WTC11 (cell line): ENCODE measurements at regions not wholly inside any gene's neighbourhood (a gene's known extent, or its start where the extent isn't known, plus 50 kb on each side); places are given as distances from the start of the nearest gene placed in this dataset.

ENCODE experiments used
- ATAC-seq: fragments of 200-7000 bp; cut with Tn5 transposase; 2 replicates; pipeline ENCODE4 v1.10.0; 2021; ENCODE audit warnings: mild to moderate bottlenecking, moderate library complexity
- CTCF ChIA-PET: fragments of 300-600 bp; sonication (Branson Sonifier 250); formaldehyde crosslinking; loops from one replicate; lab custom pipeline; 2021; ENCODE audit warnings: antibody characterized with exemption; lab: Charles Lee
- POLR2A ChIA-PET: fragments of 350-600 bp; sonication (Branson Sonifier 250); formaldehyde crosslinking; loops from one replicate; lab custom pipeline; 2021; ENCODE audit warnings: antibody characterized with exemption; lab: Charles Lee
- DNase-seq: peaks from one replicate; pipeline ENCODE4 v3.0.0; 2021; ENCODE audit warnings: low spot score
- H3K27ac Mint-ChIP-seq: 2 replicates; pipeline ENCODE4 v1.8.0; 2021; ENCODE audit warnings: mixed read lengths
- H3K27me3 Mint-ChIP-seq: 2 replicates; pipeline ENCODE4 v1.8.0; 2021; ENCODE audit warnings: low read depth, mild to moderate bottlenecking, moderate library complexity, mixed read lengths
- H3K36me3 Mint-ChIP-seq: 2 replicates; pipeline ENCODE4 v1.8.0; 2021; ENCODE audit warnings: mixed read lengths
- H3K4me1 Mint-ChIP-seq: 2 replicates; pipeline ENCODE4 v1.8.0; 2022; ENCODE audit warnings: mixed read lengths
- H3K4me3 Mint-ChIP-seq: 2 replicates; pipeline ENCODE4 v1.8.0; 2021; ENCODE audit warnings: mild to moderate bottlenecking, moderate library complexity, mixed read lengths
- H3K9me3 Mint-ChIP-seq: 2 replicates; pipeline ENCODE4 v1.8.0; 2021; ENCODE audit warnings: mixed read lengths
- CBFB ChIP-seq: sonication (generic); formaldehyde crosslinking; IDR thresholded peaks from 2 replicates; pipeline ENCODE4 v1.8.1; 2022; ENCODE audit warnings: mild to moderate bottlenecking, low read depth, missing genetic modification reagents
- NFE2L1 ChIP-seq: sonication (generic); formaldehyde crosslinking; IDR thresholded peaks from 2 replicates; pipeline ENCODE4 v1.8.1; 2023; ENCODE audit warnings: missing genetic modification reagents
- NR1H2 ChIP-seq: sonication (generic); formaldehyde crosslinking; IDR thresholded peaks from 2 replicates; pipeline ENCODE4 v1.9.0; 2021; ENCODE audit warnings: mild to moderate bottlenecking, moderate library complexity, missing genetic modification reagents
- PRRX2 ChIP-seq: fragments of 250-450 bp; sonication (Bioruptor Pico); IDR thresholded peaks from 2 replicates; pipeline ENCODE4 v1.8.0; 2021; ENCODE audit warnings: mild to moderate bottlenecking
- RORB ChIP-seq: fragments of 250-450 bp; sonication (Bioruptor Pico); IDR thresholded peaks from 2 replicates; pipeline ENCODE4 v1.9.0; 2021; ENCODE audit warnings: mild to moderate bottlenecking
- SMAD4 ChIP-seq: sonication (generic); formaldehyde crosslinking; IDR thresholded peaks from 2 replicates; pipeline ENCODE4 v1.8.0; 2022; ENCODE audit warnings: mild to moderate bottlenecking, missing genetic modification reagents
- TCF7 ChIP-seq: sonication (generic); formaldehyde crosslinking; IDR thresholded peaks from 2 replicates; pipeline ENCODE4 v1.8.0; 2022; ENCODE audit warnings: mild to moderate bottlenecking, low read depth, missing genetic modification reagents, moderate library complexity
- ZBTB21 ChIP-seq: sonication (generic); formaldehyde crosslinking; IDR thresholded peaks from 2 replicates; pipeline ENCODE4 v1.8.1; 2023; ENCODE audit warnings: mild to moderate bottlenecking, missing genetic modification reagents, borderline replicate concordance
- ZNF219 ChIP-seq: sonication (generic); formaldehyde crosslinking; IDR thresholded peaks from 2 replicates; pipeline ENCODE4 v1.8.0; 2023; ENCODE audit warnings: missing genetic modification reagents, mild to moderate bottlenecking, borderline replicate concordance
- TF ChIP-seq, protein P1 (sequence below): sonication (generic); formaldehyde crosslinking; IDR thresholded peaks from 2 replicates; pipeline ENCODE4 v1.8.0; 2023; ENCODE audit warnings: missing genetic modification reagents, mild to moderate bottlenecking, borderline replicate concordance
- TF ChIP-seq, protein P2 (sequence below): fragments of 250-450 bp; sonication (Bioruptor Pico); IDR thresholded peaks from 2 replicates; pipeline ENCODE4 v2.1.2; 2022; ENCODE audit warnings: mild to moderate bottlenecking, moderate library complexity
- TF ChIP-seq, protein P3 (sequence below): fragments of 250-450 bp; sonication (Bioruptor Pico); IDR thresholded peaks from 2 replicates; pipeline ENCODE4 v1.9.0; 2021; ENCODE audit warnings: mild to moderate bottlenecking
- TF ChIP-seq, protein P4 (sequence below): fragments of 250-450 bp; sonication (Bioruptor Pico); conservative IDR thresholded peaks from 2 replicates; pipeline ENCODE4 v1.9.0; 2021; ENCODE audit warnings: mild to moderate bottlenecking
- TF ChIP-seq, protein P5 (sequence below): fragments of 250-450 bp; sonication (Bioruptor Pico); IDR thresholded peaks from 2 replicates; pipeline ENCODE4 v1.9.0; 2021; ENCODE audit warnings: mild to moderate bottlenecking, borderline replicate concordance
- TF ChIP-seq, protein P6 (sequence below): sonication (generic); formaldehyde crosslinking; IDR thresholded peaks from 2 replicates; pipeline ENCODE4 v1.8.0; 2023; ENCODE audit warnings: mild to moderate bottlenecking, missing genetic modification reagents
- TF ChIP-seq, protein P7 (sequence below): sonication (generic); formaldehyde crosslinking; IDR thresholded peaks from 2 replicates; pipeline ENCODE4 v1.8.0; 2022; ENCODE audit warnings: mild to moderate bottlenecking, missing genetic modification reagents
- TF ChIP-seq, protein P8 (sequence below): sonication (generic); formaldehyde crosslinking; IDR thresholded peaks from 2 replicates; pipeline ENCODE4 v1.8.1; 2023; ENCODE audit warnings: mild to moderate bottlenecking, missing genetic modification reagents, moderate library complexity

DNA sequence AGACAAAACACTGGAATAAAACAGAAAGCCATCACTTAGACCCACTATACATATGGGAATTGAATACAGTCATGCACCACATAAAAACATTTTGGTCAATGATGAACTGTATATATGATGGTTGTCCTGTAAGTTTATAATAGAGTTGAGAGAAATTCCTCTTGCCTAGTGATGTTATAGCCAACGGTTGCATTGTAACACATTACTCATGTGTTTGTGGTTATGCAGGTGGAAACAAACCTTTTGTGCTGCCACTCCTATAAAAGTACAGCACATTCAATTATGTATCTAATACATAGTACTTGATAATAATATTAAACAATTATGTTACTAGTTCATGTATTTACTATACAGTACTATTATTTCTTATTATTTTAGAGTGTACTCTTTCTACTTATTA, 381.2 kb upstream of the MBL2 start (continued):
- TF ChIP-seq, protein P1, sequence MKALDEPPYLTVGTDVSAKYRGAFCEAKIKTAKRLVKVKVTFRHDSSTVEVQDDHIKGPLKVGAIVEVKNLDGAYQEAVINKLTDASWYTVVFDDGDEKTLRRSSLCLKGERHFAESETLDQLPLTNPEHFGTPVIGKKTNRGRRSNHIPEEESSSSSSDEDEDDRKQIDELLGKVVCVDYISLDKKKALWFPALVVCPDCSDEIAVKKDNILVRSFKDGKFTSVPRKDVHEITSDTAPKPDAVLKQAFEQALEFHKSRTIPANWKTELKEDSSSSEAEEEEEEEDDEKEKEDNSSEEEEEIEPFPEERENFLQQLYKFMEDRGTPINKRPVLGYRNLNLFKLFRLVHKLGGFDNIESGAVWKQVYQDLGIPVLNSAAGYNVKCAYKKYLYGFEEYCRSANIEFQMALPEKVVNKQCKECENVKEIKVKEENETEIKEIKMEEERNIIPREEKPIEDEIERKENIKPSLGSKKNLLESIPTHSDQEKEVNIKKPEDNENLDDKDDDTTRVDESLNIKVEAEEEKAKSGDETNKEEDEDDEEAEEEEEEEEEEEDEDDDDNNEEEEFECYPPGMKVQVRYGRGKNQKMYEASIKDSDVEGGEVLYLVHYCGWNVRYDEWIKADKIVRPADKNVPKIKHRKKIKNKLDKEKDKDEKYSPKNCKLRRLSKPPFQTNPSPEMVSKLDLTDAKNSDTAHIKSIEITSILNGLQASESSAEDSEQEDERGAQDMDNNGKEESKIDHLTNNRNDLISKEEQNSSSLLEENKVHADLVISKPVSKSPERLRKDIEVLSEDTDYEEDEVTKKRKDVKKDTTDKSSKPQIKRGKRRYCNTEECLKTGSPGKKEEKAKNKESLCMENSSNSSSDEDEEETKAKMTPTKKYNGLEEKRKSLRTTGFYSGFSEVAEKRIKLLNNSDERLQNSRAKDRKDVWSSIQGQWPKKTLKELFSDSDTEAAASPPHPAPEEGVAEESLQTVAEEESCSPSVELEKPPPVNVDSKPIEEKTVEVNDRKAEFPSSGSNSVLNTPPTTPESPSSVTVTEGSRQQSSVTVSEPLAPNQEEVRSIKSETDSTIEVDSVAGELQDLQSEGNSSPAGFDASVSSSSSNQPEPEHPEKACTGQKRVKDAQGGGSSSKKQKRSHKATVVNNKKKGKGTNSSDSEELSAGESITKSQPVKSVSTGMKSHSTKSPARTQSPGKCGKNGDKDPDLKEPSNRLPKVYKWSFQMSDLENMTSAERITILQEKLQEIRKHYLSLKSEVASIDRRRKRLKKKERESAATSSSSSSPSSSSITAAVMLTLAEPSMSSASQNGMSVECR (CRISPR knock-in tag) = no peak

DNA sequence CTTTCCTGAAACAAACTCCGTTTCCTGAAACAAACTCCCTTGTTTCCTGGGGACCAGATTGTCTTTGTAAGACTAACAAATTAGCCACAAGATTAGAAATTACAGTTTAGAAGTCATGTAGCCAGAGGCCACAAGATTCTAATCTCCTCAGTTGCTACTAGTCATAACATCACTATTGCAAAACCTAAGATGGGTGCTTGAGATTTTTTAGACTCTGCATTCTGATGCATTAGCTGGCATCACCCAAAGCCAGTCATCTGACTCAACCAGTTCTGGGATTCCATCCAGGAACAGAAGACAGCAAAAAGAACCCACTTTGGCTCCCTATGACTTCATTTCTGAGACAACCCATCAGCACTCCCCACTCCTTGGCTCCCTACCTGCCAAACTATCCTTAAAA, 367.9 kb upstream of the MBL2 start:
- Mint-ChIP-seq H3K4me1 (peaks cover 8% of the 10 kb centered on the region), H3K36me3 (peaks cover 1% of the 10 kb centered on the region; the same call in 1 of the 2 replicates), H3K4me3 (no peak overlapping the region), H3K27ac (no peak overlapping the region), H3K27me3 (peaks cover 9% of the 10 kb centered on the region), H3K9me3 (peaks cover 7% of the 10 kb centered on the region)
- DNase-seq = no peak
- POLR2A ChIA-PET = no interaction called here
- CTCF ChIA-PET = no interaction called here
- no peak for ATAC-seq
- TF ChIP-seq, protein P2, sequence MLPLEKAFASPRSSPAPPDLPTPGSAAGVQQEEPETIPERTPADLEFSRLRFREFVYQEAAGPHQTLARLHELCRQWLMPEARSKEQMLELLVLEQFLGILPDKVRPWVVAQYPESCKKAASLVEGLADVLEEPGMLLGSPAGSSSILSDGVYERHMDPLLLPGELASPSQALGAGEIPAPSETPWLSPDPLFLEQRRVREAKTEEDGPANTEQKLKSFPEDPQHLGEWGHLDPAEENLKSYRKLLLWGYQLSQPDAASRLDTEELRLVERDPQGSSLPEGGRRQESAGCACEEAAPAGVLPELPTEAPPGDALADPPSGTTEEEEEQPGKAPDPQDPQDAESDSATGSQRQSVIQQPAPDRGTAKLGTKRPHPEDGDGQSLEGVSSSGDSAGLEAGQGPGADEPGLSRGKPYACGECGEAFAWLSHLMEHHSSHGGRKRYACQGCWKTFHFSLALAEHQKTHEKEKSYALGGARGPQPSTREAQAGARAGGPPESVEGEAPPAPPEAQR (CRISPR knock-in tag) = no peak
- TF ChIP-seq ZNF219 (CRISPR knock-in tag) (no peak), NR1H2 (CRISPR knock-in tag) (no peak), CBFB (CRISPR knock-in tag) (no peak), PRRX2 (CRISPR knock-in tag) (no peak), SMAD4 (CRISPR knock-in tag) (no peak), RORB (no peak), ZBTB21 (no peak), NFE2L1 (CRISPR knock-in tag) (no peak), TCF7 (CRISPR knock-in tag) (no peak)
- TF ChIP-seq, protein P3, sequence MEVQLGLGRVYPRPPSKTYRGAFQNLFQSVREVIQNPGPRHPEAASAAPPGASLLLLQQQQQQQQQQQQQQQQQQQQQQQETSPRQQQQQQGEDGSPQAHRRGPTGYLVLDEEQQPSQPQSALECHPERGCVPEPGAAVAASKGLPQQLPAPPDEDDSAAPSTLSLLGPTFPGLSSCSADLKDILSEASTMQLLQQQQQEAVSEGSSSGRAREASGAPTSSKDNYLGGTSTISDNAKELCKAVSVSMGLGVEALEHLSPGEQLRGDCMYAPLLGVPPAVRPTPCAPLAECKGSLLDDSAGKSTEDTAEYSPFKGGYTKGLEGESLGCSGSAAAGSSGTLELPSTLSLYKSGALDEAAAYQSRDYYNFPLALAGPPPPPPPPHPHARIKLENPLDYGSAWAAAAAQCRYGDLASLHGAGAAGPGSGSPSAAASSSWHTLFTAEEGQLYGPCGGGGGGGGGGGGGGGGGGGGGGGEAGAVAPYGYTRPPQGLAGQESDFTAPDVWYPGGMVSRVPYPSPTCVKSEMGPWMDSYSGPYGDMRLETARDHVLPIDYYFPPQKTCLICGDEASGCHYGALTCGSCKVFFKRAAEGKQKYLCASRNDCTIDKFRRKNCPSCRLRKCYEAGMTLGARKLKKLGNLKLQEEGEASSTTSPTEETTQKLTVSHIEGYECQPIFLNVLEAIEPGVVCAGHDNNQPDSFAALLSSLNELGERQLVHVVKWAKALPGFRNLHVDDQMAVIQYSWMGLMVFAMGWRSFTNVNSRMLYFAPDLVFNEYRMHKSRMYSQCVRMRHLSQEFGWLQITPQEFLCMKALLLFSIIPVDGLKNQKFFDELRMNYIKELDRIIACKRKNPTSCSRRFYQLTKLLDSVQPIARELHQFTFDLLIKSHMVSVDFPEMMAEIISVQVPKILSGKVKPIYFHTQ (CRISPR knock-in tag) = no peak
- TF ChIP-seq, protein P4, sequence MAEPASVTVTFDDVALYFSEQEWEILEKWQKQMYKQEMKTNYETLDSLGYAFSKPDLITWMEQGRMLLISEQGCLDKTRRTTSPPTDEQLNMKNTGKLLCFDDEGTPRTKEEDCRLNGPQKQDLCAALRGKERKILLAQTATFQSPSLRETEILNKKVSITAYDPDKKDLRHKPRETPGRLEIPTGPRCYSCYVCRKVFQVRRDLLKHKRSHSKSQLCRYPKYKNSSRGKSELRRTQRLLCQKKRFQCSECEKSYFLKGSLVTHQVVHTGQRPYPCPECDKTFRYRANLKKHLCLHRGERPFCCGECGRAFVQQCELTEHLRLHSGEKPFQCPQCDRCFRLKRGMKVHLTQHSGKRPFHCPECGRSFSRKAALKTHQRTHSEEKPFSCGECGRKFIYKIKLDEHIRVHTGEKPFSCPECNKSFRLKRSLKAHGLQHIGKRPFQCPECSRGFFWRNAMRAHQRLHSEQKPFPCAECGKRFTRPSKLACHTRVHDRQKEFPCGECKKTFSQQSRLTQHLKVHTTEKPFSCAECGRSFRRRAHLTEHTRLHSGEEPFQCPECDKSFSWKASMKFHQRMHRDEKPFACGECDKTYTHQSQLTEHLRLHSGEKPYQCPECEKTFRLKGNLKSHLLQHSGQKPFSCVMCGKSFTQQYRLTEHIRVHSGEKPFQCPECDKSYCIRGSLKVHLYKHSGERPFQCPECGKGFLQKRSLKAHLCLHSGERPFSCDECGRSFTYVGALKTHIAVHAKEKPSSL (CRISPR knock-in tag) = no peak
- TF ChIP-seq, protein P5, sequence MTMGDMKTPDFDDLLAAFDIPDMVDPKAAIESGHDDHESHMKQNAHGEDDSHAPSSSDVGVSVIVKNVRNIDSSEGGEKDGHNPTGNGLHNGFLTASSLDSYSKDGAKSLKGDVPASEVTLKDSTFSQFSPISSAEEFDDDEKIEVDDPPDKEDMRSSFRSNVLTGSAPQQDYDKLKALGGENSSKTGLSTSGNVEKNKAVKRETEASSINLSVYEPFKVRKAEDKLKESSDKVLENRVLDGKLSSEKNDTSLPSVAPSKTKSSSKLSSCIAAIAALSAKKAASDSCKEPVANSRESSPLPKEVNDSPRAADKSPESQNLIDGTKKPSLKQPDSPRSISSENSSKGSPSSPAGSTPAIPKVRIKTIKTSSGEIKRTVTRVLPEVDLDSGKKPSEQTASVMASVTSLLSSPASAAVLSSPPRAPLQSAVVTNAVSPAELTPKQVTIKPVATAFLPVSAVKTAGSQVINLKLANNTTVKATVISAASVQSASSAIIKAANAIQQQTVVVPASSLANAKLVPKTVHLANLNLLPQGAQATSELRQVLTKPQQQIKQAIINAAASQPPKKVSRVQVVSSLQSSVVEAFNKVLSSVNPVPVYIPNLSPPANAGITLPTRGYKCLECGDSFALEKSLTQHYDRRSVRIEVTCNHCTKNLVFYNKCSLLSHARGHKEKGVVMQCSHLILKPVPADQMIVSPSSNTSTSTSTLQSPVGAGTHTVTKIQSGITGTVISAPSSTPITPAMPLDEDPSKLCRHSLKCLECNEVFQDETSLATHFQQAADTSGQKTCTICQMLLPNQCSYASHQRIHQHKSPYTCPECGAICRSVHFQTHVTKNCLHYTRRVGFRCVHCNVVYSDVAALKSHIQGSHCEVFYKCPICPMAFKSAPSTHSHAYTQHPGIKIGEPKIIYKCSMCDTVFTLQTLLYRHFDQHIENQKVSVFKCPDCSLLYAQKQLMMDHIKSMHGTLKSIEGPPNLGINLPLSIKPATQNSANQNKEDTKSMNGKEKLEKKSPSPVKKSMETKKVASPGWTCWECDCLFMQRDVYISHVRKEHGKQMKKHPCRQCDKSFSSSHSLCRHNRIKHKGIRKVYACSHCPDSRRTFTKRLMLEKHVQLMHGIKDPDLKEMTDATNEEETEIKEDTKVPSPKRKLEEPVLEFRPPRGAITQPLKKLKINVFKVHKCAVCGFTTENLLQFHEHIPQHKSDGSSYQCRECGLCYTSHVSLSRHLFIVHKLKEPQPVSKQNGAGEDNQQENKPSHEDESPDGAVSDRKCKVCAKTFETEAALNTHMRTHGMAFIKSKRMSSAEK (CRISPR knock-in tag) = no peak
- TF ChIP-seq, protein P6, sequence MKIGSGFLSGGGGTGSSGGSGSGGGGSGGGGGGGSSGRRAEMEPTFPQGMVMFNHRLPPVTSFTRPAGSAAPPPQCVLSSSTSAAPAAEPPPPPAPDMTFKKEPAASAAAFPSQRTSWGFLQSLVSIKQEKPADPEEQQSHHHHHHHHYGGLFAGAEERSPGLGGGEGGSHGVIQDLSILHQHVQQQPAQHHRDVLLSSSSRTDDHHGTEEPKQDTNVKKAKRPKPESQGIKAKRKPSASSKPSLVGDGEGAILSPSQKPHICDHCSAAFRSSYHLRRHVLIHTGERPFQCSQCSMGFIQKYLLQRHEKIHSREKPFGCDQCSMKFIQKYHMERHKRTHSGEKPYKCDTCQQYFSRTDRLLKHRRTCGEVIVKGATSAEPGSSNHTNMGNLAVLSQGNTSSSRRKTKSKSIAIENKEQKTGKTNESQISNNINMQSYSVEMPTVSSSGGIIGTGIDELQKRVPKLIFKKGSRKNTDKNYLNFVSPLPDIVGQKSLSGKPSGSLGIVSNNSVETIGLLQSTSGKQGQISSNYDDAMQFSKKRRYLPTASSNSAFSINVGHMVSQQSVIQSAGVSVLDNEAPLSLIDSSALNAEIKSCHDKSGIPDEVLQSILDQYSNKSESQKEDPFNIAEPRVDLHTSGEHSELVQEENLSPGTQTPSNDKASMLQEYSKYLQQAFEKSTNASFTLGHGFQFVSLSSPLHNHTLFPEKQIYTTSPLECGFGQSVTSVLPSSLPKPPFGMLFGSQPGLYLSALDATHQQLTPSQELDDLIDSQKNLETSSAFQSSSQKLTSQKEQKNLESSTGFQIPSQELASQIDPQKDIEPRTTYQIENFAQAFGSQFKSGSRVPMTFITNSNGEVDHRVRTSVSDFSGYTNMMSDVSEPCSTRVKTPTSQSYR = no peak
- TF ChIP-seq, protein P7, sequence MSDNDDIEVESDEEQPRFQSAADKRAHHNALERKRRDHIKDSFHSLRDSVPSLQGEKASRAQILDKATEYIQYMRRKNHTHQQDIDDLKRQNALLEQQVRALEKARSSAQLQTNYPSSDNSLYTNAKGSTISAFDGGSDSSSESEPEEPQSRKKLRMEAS (CRISPR knock-in tag) = no peak
- TF ChIP-seq, protein P8, sequence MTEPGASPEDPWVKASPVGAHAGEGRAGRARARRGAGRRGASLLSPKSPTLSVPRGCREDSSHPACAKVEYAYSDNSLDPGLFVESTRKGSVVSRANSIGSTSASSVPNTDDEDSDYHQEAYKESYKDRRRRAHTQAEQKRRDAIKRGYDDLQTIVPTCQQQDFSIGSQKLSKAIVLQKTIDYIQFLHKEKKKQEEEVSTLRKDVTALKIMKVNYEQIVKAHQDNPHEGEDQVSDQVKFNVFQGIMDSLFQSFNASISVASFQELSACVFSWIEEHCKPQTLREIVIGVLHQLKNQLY = no peak
